ENCODE measurements at regions not wholly inside any gene's neighbourhood (a gene's known extent, or its start where the extent isn't known, plus 50 kb on each side); places are given as distances from the start of the nearest gene placed in this dataset.

DNA sequence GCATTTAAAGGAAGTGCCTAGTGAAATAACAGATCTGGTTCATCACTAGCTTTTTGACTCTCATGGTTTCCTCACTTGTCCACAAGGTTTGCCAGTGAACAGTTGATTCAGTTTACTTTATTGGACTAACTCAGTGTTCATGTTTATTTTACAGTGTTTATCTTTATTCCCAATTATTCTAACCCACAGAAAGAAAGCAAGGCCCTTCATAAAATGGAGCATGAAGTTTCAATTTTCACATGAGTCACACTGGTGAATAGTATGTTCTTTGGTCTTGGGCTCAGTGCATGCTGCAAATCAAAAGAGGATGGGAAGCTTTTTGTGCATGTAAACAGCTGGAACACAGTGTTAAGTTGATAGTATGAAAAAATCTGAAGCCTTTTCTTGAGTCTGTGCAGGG lies 217.6 kb upstream of the HDDC2 start:
- in situ Hi-C loops (cut with HindIII; ENCODE audit: low sequenced_read_pairs) = no loop called here
- peak; percentile 32 for DNase-seq (ENCODE audit: low read depth)
- H3K4me3 ChIP-seq (ENCODE audit: low read depth, low read length) = no peak overlapping the region
- TF ChIP-seq, protein P1, sequence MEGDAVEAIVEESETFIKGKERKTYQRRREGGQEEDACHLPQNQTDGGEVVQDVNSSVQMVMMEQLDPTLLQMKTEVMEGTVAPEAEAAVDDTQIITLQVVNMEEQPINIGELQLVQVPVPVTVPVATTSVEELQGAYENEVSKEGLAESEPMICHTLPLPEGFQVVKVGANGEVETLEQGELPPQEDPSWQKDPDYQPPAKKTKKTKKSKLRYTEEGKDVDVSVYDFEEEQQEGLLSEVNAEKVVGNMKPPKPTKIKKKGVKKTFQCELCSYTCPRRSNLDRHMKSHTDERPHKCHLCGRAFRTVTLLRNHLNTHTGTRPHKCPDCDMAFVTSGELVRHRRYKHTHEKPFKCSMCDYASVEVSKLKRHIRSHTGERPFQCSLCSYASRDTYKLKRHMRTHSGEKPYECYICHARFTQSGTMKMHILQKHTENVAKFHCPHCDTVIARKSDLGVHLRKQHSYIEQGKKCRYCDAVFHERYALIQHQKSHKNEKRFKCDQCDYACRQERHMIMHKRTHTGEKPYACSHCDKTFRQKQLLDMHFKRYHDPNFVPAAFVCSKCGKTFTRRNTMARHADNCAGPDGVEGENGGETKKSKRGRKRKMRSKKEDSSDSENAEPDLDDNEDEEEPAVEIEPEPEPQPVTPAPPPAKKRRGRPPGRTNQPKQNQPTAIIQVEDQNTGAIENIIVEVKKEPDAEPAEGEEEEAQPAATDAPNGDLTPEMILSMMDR (IDR thresholded peaks at IDR 0.05; ENCODE audit: low read depth, low read length, missing control alignments) = peak; percentile 12

DNA sequence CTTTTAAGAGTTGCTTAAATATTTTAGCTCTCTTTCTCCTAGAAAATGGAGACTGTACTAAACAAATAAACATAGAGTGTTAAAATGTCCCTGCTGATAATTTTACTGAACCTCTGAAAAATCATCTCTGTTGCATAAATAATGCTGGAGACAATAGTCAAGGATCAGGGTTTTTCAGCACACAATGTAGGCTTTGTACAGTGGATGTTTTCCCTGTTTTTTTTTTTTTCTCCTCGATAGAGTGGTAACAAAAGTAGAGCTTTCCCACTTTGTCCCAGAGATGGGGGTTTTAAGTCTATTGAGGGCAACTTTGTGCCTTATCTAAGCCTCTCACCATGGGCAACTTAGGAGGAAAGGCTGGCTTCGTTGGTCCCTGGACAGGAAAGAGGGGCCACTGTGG lies 222.6 kb upstream of the HDDC2 start:
- in situ Hi-C loops (cut with HindIII; ENCODE audit: low sequenced_read_pairs) = no loop called here
- no peak overlapping the region for H3K4me3 ChIP-seq (ENCODE audit: low read depth, low read length)
- TF ChIP-seq, protein P1 (IDR thresholded peaks at IDR 0.05; ENCODE audit: low read depth, low read length, missing control alignments) = no peak
- no peak for DNase-seq (ENCODE audit: low read depth)

DNA sequence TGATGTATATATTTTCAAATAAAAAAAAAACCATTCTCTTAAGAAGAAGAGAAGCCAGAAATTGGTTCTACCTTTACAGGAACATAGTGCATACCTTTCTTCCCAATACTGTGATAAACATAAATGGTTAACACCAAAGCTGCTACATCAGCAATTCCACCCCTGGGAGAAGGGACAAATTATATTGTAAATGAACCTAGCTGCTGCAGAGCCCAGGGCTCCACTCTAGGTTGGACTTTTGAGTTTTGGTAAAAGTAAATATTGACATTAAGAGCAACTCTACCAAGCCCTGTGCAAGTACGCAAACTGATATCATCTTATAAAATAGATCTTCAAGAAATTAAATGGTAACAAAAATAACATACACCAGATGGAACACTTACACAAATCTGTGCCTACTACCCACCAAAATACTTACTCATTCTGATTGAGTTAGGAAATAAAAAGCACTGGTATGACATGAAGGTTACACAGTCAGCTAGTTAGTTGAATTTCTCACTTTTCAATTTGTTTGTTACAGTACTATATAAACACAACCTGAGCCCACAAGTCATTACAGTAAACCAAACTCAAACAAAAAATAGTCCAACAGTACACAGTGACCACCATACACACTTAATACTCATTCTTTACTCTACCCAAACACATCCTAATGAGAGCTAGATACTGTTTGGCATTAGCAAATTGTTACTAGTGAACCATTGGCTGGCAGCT lies 223.3 kb upstream of the HEY2 start:
- no peak for DNase-seq (ENCODE audit: low read depth)
- in situ Hi-C loops (cut with HindIII; ENCODE audit: low sequenced_read_pairs) = no loop called here
- TF ChIP-seq, protein P1 (IDR thresholded peaks at IDR 0.05; ENCODE audit: low read depth, low read length, missing control alignments) = no peak
- no peak overlapping the region for H3K4me3 ChIP-seq (ENCODE audit: low read depth, low read length)

DNA sequence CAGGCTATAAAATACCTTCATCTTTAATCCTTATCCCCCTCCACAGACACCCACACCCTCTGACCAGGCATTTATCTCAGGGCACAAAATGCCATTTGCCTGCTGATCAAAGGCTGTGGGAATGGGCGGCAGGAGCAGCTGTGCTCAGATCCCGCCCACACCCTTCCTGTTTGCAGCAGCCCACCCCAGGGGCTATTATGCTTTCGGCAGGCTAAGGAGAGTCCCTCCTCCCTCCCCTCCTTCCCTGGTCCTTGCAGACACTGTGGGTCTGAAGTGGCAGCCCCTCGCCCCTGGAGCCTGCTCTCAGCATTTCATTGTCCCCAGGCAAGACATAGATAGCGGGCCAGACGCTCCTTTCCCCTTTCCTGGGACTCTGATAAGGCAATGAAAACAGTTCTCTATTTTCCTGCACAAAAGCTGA lies 220.8 kb upstream of the HEY2 start:
- no peak overlapping the region for H3K4me3 ChIP-seq (ENCODE audit: low read depth, low read length)
- TF ChIP-seq, protein P1 (IDR thresholded peaks at IDR 0.05; ENCODE audit: low read depth, low read length, missing control alignments) = no peak
- DNase-seq (ENCODE audit: low read depth) = no peak
- in situ Hi-C loops (cut with HindIII; ENCODE audit: low sequenced_read_pairs) = no loop called here

DNA sequence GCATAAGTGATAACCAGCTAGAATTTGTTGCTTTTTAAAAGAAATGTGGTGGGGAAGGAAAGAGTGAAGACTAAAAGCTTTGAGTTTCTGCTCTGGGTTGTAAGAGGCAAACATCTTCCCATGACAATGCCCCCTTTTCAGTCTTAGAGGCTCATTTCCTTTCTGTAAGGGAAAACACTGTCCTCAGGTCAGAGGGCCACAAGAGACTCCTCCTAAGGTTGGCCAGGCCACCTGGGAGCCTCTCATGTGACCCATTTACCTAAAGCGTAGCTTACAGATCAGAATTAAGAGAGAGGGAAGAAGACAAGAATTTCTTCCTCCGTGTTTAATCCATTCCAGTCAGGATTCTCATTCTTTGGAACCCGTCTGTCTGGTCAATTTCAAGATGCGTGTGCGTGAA lies 220.4 kb upstream of the HEY2 start:
- DNase-seq (ENCODE audit: low read depth) = no peak
- in situ Hi-C loops (cut with HindIII; ENCODE audit: low sequenced_read_pairs) = no loop called here
- no peak overlapping the region for H3K4me3 ChIP-seq (ENCODE audit: low read depth, low read length)
- TF ChIP-seq, protein P1 (IDR thresholded peaks at IDR 0.05; ENCODE audit: low read depth, low read length, missing control alignments) = no peak

DNA sequence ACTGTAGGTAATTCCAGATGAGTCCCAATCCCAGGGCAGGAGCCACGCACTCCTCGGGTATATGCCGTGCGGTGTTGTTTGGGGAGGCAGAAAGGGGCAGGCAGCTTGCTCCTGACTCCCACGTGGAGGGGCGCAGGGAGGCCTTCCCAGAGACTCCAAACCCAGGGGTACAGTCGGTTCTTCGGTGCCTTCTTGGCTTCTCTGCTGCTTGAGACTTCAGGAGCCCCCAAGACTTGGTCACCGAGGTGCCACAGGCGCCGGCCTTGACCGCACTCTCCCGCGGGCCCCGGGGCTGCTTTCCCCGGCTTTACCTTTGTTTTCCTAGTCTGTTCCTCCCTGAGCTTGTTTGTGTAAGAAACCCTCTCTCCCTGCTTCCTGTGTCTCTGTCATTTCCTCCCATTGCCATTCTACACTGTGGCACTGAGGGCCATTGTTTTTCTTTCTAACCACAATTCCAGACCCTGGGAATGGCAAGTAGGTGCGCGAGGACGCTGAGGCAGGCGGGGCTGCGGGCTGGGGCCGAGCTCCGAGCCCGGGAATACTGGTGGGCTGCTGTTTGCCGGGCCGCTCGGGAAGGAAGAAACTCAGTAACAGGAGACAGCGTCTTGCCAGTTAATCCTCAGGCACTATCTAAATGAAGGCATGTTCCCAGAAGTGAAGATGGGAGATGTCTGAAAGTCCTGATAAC lies 215.6 kb upstream of the HEY2 start:
- in situ Hi-C loops (cut with HindIII; ENCODE audit: low sequenced_read_pairs) = no loop called here
- TF ChIP-seq, protein P1 (IDR thresholded peaks at IDR 0.05; ENCODE audit: low read depth, low read length, missing control alignments) = no peak
- DNase-seq (ENCODE audit: low read depth) = no peak
- H3K4me3 ChIP-seq (ENCODE audit: low read depth, low read length) = no peak overlapping the region
